Panc1 (cell line): ENCODE measurements at regions not wholly inside any gene's neighbourhood (a gene's known extent, or its start where the extent isn't known, plus 50 kb on each side); places are given as distances from the start of the nearest gene placed in this dataset.

ENCODE experiments used
- ATAC-seq: fragments of 200-7000 bp; cut with Tn5 transposase; 2 replicates; pipeline ENCODE4 v1.9.1; 2020; ENCODE audit warnings: mild to moderate bottlenecking, moderate library complexity
- BruUV-seq: library from RNA; stranded (reverse); fragments of 400-500 nt; replicated peaks from 2 replicates; lab custom pipeline; 2021; lab: Mats Ljungman, UMichigan
- CTCF ChIA-PET: fragments of 300-600 bp; sonication (Branson Sonifier 250); formaldehyde crosslinking; loops from one replicate; lab custom pipeline; 2022; ENCODE audit warnings: antibody characterized with exemption; lab: Charles Lee
- POLR2A ChIA-PET: fragments of 300-600 bp; sonication (Branson Sonifier 250); formaldehyde crosslinking; loops from one replicate; lab custom pipeline; 2022; ENCODE audit warnings: antibody characterized with exemption; lab: Charles Lee
- DNase-seq: peaks from one replicate; pipeline ENCODE4 v3.0.0-alpha.2; 2010; ENCODE audit warnings: low read depth, low spot score
- H3K27ac ChIP-seq: 2 replicates; pipeline ENCODE4 v1.5.1; 2011; ENCODE audit warnings: mild to moderate bottlenecking, low read length, inconsistent platforms
- H3K27me3 ChIP-seq: fragments of 200-500 bp; sonication (Bioruptor generic); 2 replicates; pipeline ENCODE4 v1.6.0; 2014; ENCODE audit warnings: low read length, inconsistent platforms; ENCODE audit not compliant: control insufficient read depth, insufficient read depth
- H3K36me3 ChIP-seq: fragments of 200-500 bp; sonication (Bioruptor generic); 2 replicates; pipeline ENCODE4 v1.5.1; 2014; ENCODE audit warnings: inconsistent platforms, mild to moderate bottlenecking, low read length, moderate library complexity; ENCODE audit not compliant: control insufficient read depth, insufficient read depth
- H3K4me1 ChIP-seq: 2 replicates; pipeline ENCODE4 v1.5.1; 2011; ENCODE audit warnings: inconsistent platforms, mild to moderate bottlenecking, low read length, moderate library complexity; ENCODE audit not compliant: control insufficient read depth, insufficient read depth
- H3K4me3 ChIP-seq, 2 experiments: 2 replicates each; pipeline ENCODE4 v1.5.1; 2011 to 2012; ENCODE audit warnings: low read depth in 2 of 2, low read length in 2 of 2, mild to moderate bottlenecking in 2 of 2, inconsistent platforms in 1 of 2, moderate library complexity in 1 of 2
- H3K9me3 ChIP-seq: fragments of 200-500 bp; sonication (Bioruptor generic); 2 replicates; pipeline ENCODE4 v1.5.1; 2014; ENCODE audit warnings: low read depth, mild to moderate bottlenecking, inconsistent platforms, low read length, moderate library complexity; ENCODE audit not compliant: control insufficient read depth, insufficient read depth
- POLR2AphosphoS5 ChIP-seq: IDR thresholded peaks from 2 replicates; pipeline ENCODE4 v1.6.1; 2012; ENCODE audit warnings: mild to moderate bottlenecking, low read depth, low read length, moderate library complexity
- SIN3A ChIP-seq: IDR thresholded peaks from 2 replicates; pipeline ENCODE4 v1.6.1; 2012; ENCODE audit warnings: low read depth, mild to moderate bottlenecking, low read length, moderate library complexity, borderline replicate concordance; ENCODE audit not compliant: insufficient read depth
- TCF7L2 ChIP-seq: IDR thresholded peaks from 2 replicates; pipeline ENCODE4 v1.6.1; 2011; ENCODE audit warnings: mild to moderate bottlenecking, low read depth, low read length, inconsistent platforms
- in situ Hi-C: cut with HindIII; loops from 2 replicates; pipeline ENCODE4 v1.10.0; 2016; ENCODE audit warnings: low sequenced_read_pairs, low pct_unique_long_range_greater_than_20kb
- intact Hi-C: fragments of 100-400 bp; cut with micrococcal nuclease; formaldehyde crosslinking; loops from one replicate; pipeline ENCODE4 v1.10.0; 2022; ENCODE audit not compliant: unreplicated experiment
- TF ChIP-seq, protein P1 (sequence below): fragments of 450-650 bp; IDR thresholded peaks from 2 replicates; pipeline ENCODE4 v1.5.1; 2017; ENCODE audit warnings: mild to moderate bottlenecking
- TF ChIP-seq, protein P2 (sequence below), 2 experiments: IDR thresholded peaks; 2 replicates each; pipeline ENCODE4 v1.6.1; 2011 to 2012; ENCODE audit warnings: low read depth in 2 of 2, control low read depth in 1 of 2, low read length in 1 of 2, mild to moderate bottlenecking in 1 of 2, moderate library complexity in 1 of 2; ENCODE audit not compliant: insufficient read depth in 1 of 2

DNA sequence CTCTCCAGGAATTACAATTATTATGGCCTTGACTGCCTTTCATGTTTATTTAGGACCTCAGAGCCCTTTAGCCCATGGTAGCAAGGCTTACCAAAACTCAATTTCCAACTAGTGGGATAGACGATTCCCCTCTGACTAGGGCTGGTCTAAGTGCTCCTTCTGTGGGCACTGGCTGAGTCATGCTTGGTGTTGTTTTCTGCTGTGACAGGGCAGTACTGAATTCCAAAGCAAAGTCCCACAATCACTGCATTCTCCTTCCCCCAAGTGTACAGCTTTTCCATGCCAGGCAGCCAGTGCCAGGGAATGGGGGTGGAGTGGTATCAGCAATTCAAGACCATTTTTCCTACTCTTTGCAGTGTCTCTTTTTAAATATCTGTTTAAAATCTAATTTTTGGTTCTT is 509.0 kb upstream of the NECTIN3 start:
- Histone ChIP-seq H3K27ac (no peak overlapping the region), H3K27me3 (no peaks in the 10 kb centered on the region), H3K4me3 (no peak overlapping the region), H3K36me3 (no peaks in the 10 kb centered on the region), H3K9me3 (no peaks in the 10 kb centered on the region), H3K4me1 (no peaks in the 10 kb centered on the region)
- no peak for DNase-seq
- no TSS peak for BruUV-seq
- in situ Hi-C loops: no loop called here
- ChIA-PET POLR2A (no interaction called here), CTCF (no interaction called here)
- TF ChIP-seq TCF7L2: no peak
- intact Hi-C loops: no loop called here
- ATAC-seq: no peak

DNA sequence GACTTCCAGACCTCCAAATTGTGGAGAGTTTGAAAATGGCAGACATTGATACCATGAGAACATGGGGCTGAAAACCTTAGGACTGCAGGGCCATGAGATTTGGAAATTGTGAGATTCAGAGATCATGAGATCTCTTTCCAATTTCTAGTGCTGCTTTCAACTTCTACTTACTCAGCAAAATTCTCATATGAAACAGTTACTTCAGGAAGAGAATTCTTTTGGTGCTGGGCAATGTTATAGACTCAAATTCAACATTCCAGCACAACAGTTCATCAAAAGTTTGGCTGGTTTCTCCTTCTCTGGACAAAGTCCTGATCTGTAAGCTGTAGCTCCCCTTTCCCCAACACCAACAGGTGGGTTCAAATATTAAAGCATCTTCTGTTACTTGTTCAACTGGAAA is 506.9 kb upstream of the NECTIN3 start:
- Histone ChIP-seq H3K36me3 (no peaks in the 10 kb centered on the region), H3K4me1 (no peaks in the 10 kb centered on the region), H3K27me3 (no peaks in the 10 kb centered on the region), H3K4me3 (no peak overlapping the region), H3K9me3 (no peaks in the 10 kb centered on the region), H3K27ac (no peak overlapping the region)
- POLR2A ChIA-PET: no interaction called here
- in situ Hi-C loops: no loop called here
- intact Hi-C loops: no loop called here
- no TSS peak for BruUV-seq
- CTCF ChIA-PET: no interaction called here
- DNase-seq: no peak
- no peak for TF ChIP-seq SIN3A
- TF ChIP-seq, protein P1, sequence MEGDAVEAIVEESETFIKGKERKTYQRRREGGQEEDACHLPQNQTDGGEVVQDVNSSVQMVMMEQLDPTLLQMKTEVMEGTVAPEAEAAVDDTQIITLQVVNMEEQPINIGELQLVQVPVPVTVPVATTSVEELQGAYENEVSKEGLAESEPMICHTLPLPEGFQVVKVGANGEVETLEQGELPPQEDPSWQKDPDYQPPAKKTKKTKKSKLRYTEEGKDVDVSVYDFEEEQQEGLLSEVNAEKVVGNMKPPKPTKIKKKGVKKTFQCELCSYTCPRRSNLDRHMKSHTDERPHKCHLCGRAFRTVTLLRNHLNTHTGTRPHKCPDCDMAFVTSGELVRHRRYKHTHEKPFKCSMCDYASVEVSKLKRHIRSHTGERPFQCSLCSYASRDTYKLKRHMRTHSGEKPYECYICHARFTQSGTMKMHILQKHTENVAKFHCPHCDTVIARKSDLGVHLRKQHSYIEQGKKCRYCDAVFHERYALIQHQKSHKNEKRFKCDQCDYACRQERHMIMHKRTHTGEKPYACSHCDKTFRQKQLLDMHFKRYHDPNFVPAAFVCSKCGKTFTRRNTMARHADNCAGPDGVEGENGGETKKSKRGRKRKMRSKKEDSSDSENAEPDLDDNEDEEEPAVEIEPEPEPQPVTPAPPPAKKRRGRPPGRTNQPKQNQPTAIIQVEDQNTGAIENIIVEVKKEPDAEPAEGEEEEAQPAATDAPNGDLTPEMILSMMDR: no peak
- TF ChIP-seq POLR2AphosphoS5: no peak
- no peak for TF ChIP-seq TCF7L2
- TF ChIP-seq, protein P2, sequence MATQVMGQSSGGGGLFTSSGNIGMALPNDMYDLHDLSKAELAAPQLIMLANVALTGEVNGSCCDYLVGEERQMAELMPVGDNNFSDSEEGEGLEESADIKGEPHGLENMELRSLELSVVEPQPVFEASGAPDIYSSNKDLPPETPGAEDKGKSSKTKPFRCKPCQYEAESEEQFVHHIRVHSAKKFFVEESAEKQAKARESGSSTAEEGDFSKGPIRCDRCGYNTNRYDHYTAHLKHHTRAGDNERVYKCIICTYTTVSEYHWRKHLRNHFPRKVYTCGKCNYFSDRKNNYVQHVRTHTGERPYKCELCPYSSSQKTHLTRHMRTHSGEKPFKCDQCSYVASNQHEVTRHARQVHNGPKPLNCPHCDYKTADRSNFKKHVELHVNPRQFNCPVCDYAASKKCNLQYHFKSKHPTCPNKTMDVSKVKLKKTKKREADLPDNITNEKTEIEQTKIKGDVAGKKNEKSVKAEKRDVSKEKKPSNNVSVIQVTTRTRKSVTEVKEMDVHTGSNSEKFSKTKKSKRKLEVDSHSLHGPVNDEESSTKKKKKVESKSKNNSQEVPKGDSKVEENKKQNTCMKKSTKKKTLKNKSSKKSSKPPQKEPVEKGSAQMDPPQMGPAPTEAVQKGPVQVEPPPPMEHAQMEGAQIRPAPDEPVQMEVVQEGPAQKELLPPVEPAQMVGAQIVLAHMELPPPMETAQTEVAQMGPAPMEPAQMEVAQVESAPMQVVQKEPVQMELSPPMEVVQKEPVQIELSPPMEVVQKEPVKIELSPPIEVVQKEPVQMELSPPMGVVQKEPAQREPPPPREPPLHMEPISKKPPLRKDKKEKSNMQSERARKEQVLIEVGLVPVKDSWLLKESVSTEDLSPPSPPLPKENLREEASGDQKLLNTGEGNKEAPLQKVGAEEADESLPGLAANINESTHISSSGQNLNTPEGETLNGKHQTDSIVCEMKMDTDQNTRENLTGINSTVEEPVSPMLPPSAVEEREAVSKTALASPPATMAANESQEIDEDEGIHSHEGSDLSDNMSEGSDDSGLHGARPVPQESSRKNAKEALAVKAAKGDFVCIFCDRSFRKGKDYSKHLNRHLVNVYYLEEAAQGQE (IDR thresholded peaks at IDR 0.05; ENCODE audit: insufficient read depth in 1 of 2, low read depth in 2 of 2, low read length in 1 of 2): no peak
- ATAC-seq: no peak

DNA sequence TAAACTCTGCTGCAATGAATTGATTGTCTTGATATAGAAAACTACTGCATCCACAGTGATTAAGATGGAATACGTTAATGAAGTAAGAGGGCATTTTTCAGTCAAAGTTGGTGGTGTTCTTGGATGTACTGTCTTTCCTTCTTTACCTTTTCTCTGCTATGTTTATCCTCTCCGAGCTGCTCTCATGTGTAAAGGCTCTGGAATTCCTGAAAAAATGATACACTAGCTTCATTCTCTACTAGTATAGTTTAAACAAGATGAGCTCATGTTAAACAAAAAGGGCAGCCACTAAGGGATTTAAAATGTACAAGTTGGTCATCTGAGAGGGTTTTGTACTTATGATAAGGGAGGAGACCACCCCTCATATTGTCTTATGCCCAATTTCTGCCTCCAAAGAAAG is 504.6 kb upstream of the NECTIN3 start:
- ChIA-PET POLR2A (no interaction called here), CTCF (no interaction called here)
- in situ Hi-C loops (no loop called here), intact Hi-C loops (no loop called here)
- H3K27ac ChIP-seq: no peak overlapping the region
- ATAC-seq (no peak), DNase-seq (no peak)
- TF ChIP-seq, protein P1: no peak
- no TSS peak for BruUV-seq
- H3K36me3 ChIP-seq: no peaks in the 10 kb centered on the region
- no peak overlapping the region for H3K4me3 ChIP-seq
- no peaks in the 10 kb centered on the region for H3K4me1 ChIP-seq
- no peaks in the 10 kb centered on the region for H3K27me3 ChIP-seq
- no peaks in the 10 kb centered on the region for H3K9me3 ChIP-seq
